Hepatocyte (in vitro differentiated cells): ENCODE measurements at regions not wholly inside any gene's neighbourhood (a gene's known extent, or its start where the extent isn't known, plus 50 kb on each side); places are given as distances from the start of the nearest gene placed in this dataset.

Experiments
- DNase-seq: peaks from one replicate; pipeline ENCODE4 v3.0.0-alpha.2; 2016; ENCODE audit warnings: low spot score
- H2AFZ ChIP-seq: fragments of 200-600 bp; sonication (generic); 2 replicates; pipeline ENCODE4 v1.6.0; 2016; ENCODE audit warnings: antibody characterized with exemption, mild to moderate bottlenecking
- H3K27ac ChIP-seq: fragments of 200-600 bp; sonication (generic); 2 replicates; pipeline ENCODE4 v1.5.1; 2016; ENCODE audit warnings: mild to moderate bottlenecking
- H3K27me3 ChIP-seq: fragments of 200-600 bp; sonication (generic); 2 replicates; pipeline ENCODE4 v1.6.1; 2016
- H3K36me3 ChIP-seq: fragments of 200-600 bp; sonication (generic); replicated peaks from 2 replicates; pipeline ENCODE4 v1.5.1; 2016; ENCODE audit warnings: low read depth; ENCODE audit not compliant: insufficient read depth
- H3K4me1 ChIP-seq: fragments of 200-600 bp; sonication (generic); 2 replicates; pipeline ENCODE4 v1.5.1; 2016; ENCODE audit warnings: mild to moderate bottlenecking, moderate library complexity; ENCODE audit not compliant: insufficient read depth
- H3K4me2 ChIP-seq: fragments of 200-600 bp; sonication (generic); 2 replicates; pipeline ENCODE4 v1.6.0; 2016
- H3K4me3 ChIP-seq: fragments of 200-600 bp; sonication (generic); 2 replicates; pipeline ENCODE4 v1.5.1; 2016; ENCODE audit warnings: mild to moderate bottlenecking
- H3K79me2 ChIP-seq: fragments of 200-600 bp; sonication (generic); 2 replicates; pipeline ENCODE4 v1.6.0; 2017; ENCODE audit warnings: mild to moderate bottlenecking
- H3K9me2 ChIP-seq: fragments of 200-600 bp; sonication (generic); replicated peaks from 2 replicates; pipeline ENCODE4 v1.6.0; 2017; ENCODE audit warnings: mild to moderate bottlenecking; ENCODE audit not compliant: insufficient read depth
- H3K9me3 ChIP-seq: fragments of 200-600 bp; sonication (generic); 2 replicates; pipeline ENCODE4 v1.5.1; 2016; ENCODE audit warnings: low read depth, mild to moderate bottlenecking
- H4K20me1 ChIP-seq: fragments of 200-600 bp; sonication (generic); 2 replicates; pipeline ENCODE4 v1.6.0; 2016; ENCODE audit warnings: mild to moderate bottlenecking; ENCODE audit not compliant: insufficient read depth, poor library complexity, severe bottlenecking
- EZH2 ChIP-seq: fragments of 200-600 bp; sonication (generic); IDR thresholded peaks from 2 replicates; pipeline ENCODE4 v1.6.1; 2016; ENCODE audit warnings: antibody characterized with exemption, mild to moderate bottlenecking, borderline replicate concordance
- EZH2phosphoT487 ChIP-seq: fragments of 200-600 bp; sonication (generic); IDR thresholded peaks from one replicate; pipeline ENCODE4 v1.6.1; 2018; ENCODE audit warnings: antibody characterized with exemption, mild to moderate bottlenecking, low read depth, moderate library complexity; ENCODE audit not compliant: unreplicated experiment, severe bottlenecking
- WGBS: methylation state at CpG from one replicate; pipeline ENCODE4 v1.1.6; 2016; ENCODE audit warnings: low lambda C conversion rate; ENCODE audit errors: missing lambda C conversion rate; 5-methylcytosine and 5-hydroxymethylcytosine counted together
- TF ChIP-seq, protein P1 (sequence below): fragments of 200-600 bp; sonication (generic); IDR thresholded peaks from 2 replicates; pipeline ENCODE4 v1.5.1; 2016; ENCODE audit warnings: antibody characterized with exemption, mild to moderate bottlenecking; ENCODE audit not compliant: poor library complexity

DNA sequence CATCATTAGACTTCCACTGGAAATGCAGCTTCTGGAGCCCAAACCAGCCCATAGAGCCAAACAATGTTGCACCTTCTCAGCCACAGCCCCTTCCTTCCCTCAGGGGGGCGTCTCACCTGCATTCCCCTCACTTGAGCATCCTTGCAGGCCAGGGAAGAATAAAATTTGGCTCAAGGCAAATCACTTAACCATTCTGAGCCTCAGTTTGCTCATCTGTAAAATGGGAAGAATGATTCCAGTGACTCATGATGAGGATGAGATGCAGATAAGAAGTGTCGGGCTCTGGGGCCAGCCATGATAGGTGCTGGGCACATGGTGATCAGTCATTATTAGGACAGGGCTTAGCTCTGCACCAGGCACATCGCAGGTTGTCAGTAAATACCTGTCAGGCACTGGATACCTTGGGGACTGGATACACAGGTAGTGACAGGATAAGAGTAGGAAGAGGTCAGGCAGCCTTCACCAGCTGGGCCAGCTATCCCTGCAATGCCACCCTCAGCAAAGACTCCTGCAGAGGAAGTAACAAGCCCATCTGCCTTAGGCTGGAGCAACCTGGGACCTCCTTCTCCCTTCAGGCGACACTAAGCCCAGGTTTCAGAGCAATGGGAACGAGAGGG lies 208.0 kb upstream of the TNRC6C start:
- Histone ChIP-seq H3K27ac (no peak overlapping the region), H3K4me2 (no peak overlapping the region), H3K4me1 (peaks cover 15% of the 10 kb centered on the region), H3K4me3 (no peak overlapping the region), H3K79me2 (no peaks in the 10 kb centered on the region), H3K9me3 (no peaks in the 10 kb centered on the region), H4K20me1 (no peaks in the 10 kb centered on the region), H3K9me2 (no peaks in the 10 kb centered on the region), H3K27me3 (no peaks in the 10 kb centered on the region), H2AFZ (no peak overlapping the region), H3K36me3 (no peaks in the 10 kb centered on the region)
- DNase-seq: no peak
- WGBS: 92% methylated on average over 5 of the region's 5 CpGs
- TF ChIP-seq EZH2 (no peak), EZH2phosphoT487 (no peak)
- TF ChIP-seq, protein P1, sequence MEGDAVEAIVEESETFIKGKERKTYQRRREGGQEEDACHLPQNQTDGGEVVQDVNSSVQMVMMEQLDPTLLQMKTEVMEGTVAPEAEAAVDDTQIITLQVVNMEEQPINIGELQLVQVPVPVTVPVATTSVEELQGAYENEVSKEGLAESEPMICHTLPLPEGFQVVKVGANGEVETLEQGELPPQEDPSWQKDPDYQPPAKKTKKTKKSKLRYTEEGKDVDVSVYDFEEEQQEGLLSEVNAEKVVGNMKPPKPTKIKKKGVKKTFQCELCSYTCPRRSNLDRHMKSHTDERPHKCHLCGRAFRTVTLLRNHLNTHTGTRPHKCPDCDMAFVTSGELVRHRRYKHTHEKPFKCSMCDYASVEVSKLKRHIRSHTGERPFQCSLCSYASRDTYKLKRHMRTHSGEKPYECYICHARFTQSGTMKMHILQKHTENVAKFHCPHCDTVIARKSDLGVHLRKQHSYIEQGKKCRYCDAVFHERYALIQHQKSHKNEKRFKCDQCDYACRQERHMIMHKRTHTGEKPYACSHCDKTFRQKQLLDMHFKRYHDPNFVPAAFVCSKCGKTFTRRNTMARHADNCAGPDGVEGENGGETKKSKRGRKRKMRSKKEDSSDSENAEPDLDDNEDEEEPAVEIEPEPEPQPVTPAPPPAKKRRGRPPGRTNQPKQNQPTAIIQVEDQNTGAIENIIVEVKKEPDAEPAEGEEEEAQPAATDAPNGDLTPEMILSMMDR: no peak

DNA sequence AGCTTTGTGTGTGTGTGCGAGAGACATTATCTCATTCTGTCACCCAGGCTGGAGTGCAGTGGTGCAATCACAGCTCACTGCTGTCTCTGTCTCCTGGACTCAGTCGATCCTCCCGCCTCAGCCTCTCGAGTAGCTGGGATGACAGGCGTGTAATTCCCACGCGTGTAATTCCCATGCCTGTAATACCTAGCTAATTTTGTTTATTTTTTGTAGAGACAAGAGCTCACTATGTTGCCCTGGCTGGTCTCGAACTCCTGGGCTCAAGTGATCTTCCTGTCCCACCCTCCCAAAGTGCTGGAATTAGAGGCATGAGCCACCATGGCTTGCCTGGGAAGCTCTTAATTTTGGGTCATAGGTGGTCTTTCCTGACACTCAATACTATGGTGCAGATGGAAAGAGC lies 205.3 kb upstream of the TNRC6C start:
- no peak for TF ChIP-seq EZH2phosphoT487
- TF ChIP-seq, protein P1: no peak
- no peak for TF ChIP-seq EZH2
- Histone ChIP-seq H3K27ac (no peak overlapping the region), H3K4me3 (no peak overlapping the region), H3K9me2 (no peaks in the 10 kb centered on the region), H3K9me3 (no peaks in the 10 kb centered on the region), H3K4me2 (no peak overlapping the region), H3K36me3 (no peaks in the 10 kb centered on the region), H2AFZ (no peak overlapping the region), H4K20me1 (no peaks in the 10 kb centered on the region), H3K27me3 (no peaks in the 10 kb centered on the region), H3K4me1 (no peaks in the 10 kb centered on the region), H3K79me2 (no peaks in the 10 kb centered on the region)
- WGBS: 92% methylated on average over 8 of the region's 8 CpGs
- DNase-seq: no peak

DNA sequence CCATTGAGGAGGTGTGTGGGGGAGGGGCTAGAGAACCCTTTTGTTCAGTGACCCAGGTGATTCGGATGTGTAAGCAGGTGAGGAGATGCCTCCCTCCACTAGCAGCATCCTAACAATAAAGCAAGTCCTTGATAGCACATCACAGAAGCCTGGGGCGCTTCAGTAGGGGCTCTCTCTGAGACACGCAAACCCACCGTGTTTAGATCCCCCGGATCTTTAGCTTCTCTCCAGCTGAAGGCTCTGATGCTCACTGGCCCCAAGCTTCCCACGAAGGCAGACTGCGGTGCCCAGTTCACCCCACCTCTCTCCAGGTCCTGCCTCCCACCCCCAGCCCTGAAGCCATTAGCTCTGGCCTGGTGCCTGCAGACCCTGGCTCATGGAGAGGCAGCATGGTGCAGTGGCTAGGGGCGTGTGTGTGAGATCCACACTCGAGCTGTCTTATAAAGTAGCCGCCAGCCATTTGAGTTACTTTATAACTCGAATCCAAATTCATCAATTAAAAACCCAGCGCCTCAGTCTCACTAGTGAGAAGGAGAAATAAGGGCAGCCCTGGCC lies 204.7 kb upstream of the TNRC6C start:
- no peaks in the 10 kb centered on the region for H3K36me3 ChIP-seq
- H4K20me1 ChIP-seq: no peaks in the 10 kb centered on the region
- no peak overlapping the region for H2AFZ ChIP-seq
- H3K4me1 ChIP-seq: no peaks in the 10 kb centered on the region
- 91% methylated on average over 10 of the region's 12 CpGs for WGBS
- H3K9me3 ChIP-seq: no peaks in the 10 kb centered on the region
- H3K9me2 ChIP-seq: no peaks in the 10 kb centered on the region
- no peak overlapping the region for H3K27ac ChIP-seq
- TF ChIP-seq EZH2 (no peak), EZH2phosphoT487 (no peak)
- TF ChIP-seq, protein P1: no peak
- no peaks in the 10 kb centered on the region for H3K79me2 ChIP-seq
- no peaks in the 10 kb centered on the region for H3K27me3 ChIP-seq
- no peak overlapping the region for H3K4me2 ChIP-seq
- DNase-seq: no peak
- no peak overlapping the region for H3K4me3 ChIP-seq

DNA sequence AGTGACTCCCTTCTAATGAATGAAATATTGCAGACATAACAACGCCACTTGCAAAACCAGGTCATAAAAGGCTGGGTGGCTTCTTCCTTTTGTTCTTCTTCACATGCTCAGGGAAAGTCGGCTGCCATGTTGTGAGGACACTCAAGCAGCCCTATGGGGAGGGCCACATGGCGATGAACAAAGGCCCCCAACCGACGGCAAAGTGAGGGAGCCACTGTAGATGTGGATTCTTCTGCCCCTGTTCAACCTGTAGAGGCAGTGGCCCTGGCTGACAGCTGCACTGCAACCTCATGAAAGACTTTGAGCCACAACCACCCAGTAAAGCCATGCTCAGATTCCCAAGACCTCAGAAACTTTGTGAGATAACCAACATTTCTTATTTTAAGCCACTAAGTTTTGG lies 203.5 kb upstream of the TNRC6C start:
- WGBS: 94% methylated on average over 5 of the region's 5 CpGs

More for the DNA sequence above, 203.5 kb upstream of the TNRC6C start:
- H3K27me3 ChIP-seq: no peaks in the 10 kb centered on the region
- no peak overlapping the region for H2AFZ ChIP-seq
- no peaks in the 10 kb centered on the region for H4K20me1 ChIP-seq
- no peaks in the 10 kb centered on the region for H3K9me2 ChIP-seq
- H3K27ac ChIP-seq: no peak overlapping the region
- H3K4me3 ChIP-seq: no peak overlapping the region
- H3K36me3 ChIP-seq: no peaks in the 10 kb centered on the region
- no peaks in the 10 kb centered on the region for H3K9me3 ChIP-seq
- no peaks in the 10 kb centered on the region for H3K4me1 ChIP-seq
- no peaks in the 10 kb centered on the region for H3K79me2 ChIP-seq
- no peak for DNase-seq
- no peak overlapping the region for H3K4me2 ChIP-seq
- TF ChIP-seq, protein P1: no peak
- TF ChIP-seq EZH2 (no peak), EZH2phosphoT487 (no peak)
